B cell (primary cell): ENCODE measurements at regions not wholly inside any gene's neighbourhood (a gene's known extent, or its start where the extent isn't known, plus 50 kb on each side); places are given as distances from the start of the nearest gene placed in this dataset.

ENCODE experiments used
- EZH2 ChIP-seq: IDR thresholded peaks from 2 replicates; pipeline ENCODE4 v1.6.1; 2012; ENCODE audit warnings: borderline replicate concordance, low read depth, mild to moderate bottlenecking, moderate library complexity, low read length; ENCODE audit not compliant: insufficient read depth, poor library complexity, severe bottlenecking
- TF ChIP-seq, protein P1 (sequence below): fragments of 200-600 bp; IDR thresholded peaks from one replicate; pipeline ENCODE4 v1.8.0; 2022; ENCODE audit warnings: antibody characterized with exemption, mild to moderate bottlenecking

DNA sequence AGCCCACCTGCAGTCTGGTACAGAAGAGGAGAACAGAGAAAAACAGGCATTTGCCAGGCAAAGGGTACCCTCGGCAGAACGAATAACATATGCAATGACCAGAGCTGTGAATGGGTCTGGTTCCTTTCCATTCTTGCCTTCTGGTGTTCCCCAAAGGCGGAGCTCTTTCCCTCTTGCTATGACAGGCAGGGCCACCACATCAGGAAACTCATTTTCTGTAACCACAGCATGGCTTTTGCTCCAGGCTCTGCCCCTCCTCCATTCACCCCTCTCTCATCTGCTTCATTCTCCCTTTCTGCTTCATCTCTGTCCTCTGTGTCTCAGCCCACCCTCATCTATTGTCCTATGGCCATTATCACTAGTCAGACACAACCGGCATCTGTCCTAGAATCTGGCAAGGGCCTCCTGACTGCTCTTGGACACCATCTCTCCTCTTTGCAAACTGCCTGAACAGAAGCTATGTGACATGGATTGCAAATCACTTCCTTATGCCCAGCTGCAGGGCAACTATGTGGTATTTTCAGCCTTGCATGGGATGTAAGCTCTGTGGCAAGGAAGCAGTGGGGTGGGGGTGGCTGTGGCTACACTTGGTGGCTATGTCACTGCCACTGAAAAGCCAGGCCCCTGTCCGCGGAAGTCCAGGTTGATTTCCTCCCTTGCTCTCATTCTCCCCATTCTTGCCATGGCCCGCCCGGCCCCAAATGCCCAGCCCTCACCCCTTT, 78.8 kb upstream of the ABCD3 start:
- TF ChIP-seq, protein P1, sequence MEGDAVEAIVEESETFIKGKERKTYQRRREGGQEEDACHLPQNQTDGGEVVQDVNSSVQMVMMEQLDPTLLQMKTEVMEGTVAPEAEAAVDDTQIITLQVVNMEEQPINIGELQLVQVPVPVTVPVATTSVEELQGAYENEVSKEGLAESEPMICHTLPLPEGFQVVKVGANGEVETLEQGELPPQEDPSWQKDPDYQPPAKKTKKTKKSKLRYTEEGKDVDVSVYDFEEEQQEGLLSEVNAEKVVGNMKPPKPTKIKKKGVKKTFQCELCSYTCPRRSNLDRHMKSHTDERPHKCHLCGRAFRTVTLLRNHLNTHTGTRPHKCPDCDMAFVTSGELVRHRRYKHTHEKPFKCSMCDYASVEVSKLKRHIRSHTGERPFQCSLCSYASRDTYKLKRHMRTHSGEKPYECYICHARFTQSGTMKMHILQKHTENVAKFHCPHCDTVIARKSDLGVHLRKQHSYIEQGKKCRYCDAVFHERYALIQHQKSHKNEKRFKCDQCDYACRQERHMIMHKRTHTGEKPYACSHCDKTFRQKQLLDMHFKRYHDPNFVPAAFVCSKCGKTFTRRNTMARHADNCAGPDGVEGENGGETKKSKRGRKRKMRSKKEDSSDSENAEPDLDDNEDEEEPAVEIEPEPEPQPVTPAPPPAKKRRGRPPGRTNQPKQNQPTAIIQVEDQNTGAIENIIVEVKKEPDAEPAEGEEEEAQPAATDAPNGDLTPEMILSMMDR, result no peak
- no peak for TF ChIP-seq EZH2
